Neural progenitor cell (in vitro differentiated cells): ENCODE measurements at regions not wholly inside any gene's neighbourhood (a gene's known extent, or its start where the extent isn't known, plus 50 kb on each side); places are given as distances from the start of the nearest gene placed in this dataset.

Experiments used
- EZH2phosphoT487 ChIP-seq: fragments of 200-600 bp; sonication (generic); IDR thresholded peaks from 2 replicates; pipeline ENCODE4 v1.6.1; 2017; ENCODE audit warnings: antibody characterized with exemption
- TF ChIP-seq, protein P1 (sequence below): fragments of 200-600 bp; sonication (generic); IDR thresholded peaks from 2 replicates; pipeline ENCODE4 v1.5.1; 2017; ENCODE audit warnings: antibody characterized with exemption, mild to moderate bottlenecking

DNA sequence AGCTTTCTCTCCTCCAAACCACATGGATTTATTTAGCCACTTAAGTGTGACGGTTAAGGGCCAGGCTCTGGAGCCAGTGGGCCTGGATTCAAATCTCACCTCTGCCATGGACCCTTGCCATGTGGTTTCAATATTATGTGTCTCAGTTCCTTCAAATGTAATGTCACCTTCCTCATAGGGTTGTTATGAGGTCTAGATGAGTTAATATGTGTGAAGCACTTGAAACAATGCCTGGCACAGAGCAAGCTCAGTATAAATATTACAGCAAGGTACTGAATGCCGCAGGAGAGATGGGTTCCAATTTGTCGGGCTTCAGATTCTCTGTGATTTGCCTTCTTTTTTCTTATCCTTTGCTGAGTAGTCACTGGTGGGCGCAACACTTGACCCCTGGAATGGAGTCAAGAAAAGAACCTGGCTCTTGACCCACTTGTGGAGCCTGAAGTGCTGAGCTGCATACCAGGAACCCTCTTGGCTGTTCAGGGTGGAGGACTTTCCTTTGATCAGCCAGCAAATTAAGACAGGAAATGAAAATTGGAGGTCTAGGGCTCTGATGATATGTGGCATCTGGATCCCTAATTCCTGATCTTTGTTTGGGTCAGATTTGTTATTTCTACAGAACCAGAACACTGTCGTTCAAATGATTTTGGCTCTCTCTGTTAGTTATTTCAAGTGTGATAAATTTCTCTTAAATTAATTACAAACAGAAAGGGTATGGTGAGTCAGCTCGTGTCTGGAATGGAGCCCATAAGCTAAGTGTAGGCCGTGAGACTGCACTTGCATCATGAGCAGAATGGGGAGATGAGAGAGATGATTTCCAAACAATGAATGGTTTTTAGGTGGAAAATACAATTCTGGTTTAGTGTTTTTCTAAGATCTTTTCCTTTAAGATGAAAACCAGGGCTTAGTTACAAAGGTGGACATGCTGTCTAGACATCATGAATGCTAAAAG lies 293.0 kb downstream of the KCNS3 start:
- TF ChIP-seq, protein P1, sequence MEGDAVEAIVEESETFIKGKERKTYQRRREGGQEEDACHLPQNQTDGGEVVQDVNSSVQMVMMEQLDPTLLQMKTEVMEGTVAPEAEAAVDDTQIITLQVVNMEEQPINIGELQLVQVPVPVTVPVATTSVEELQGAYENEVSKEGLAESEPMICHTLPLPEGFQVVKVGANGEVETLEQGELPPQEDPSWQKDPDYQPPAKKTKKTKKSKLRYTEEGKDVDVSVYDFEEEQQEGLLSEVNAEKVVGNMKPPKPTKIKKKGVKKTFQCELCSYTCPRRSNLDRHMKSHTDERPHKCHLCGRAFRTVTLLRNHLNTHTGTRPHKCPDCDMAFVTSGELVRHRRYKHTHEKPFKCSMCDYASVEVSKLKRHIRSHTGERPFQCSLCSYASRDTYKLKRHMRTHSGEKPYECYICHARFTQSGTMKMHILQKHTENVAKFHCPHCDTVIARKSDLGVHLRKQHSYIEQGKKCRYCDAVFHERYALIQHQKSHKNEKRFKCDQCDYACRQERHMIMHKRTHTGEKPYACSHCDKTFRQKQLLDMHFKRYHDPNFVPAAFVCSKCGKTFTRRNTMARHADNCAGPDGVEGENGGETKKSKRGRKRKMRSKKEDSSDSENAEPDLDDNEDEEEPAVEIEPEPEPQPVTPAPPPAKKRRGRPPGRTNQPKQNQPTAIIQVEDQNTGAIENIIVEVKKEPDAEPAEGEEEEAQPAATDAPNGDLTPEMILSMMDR, result no peak
- no peak for TF ChIP-seq EZH2phosphoT487
